HG02970 (cell line): ENCODE measurements at regions not wholly inside any gene's neighbourhood (a gene's known extent, or its start where the extent isn't known, plus 50 kb on each side); places are given as distances from the start of the nearest gene placed in this dataset.
"Not testable (repeated sequence)": the region's sequence is repeated elsewhere in the genome, so short reads cannot be mapped to it uniquely, and the experiment has no call there.

Source experiments
- ATAC-seq: cut with Tn5 transposase; IDR thresholded peaks from one replicate; pipeline ENCODE4 v1.9.1; 2021; ENCODE audit warnings: mild to moderate bottlenecking, moderate library complexity, moderate number of reproducible peaks; ENCODE audit not compliant: unreplicated experiment, low FRiP score

DNA sequence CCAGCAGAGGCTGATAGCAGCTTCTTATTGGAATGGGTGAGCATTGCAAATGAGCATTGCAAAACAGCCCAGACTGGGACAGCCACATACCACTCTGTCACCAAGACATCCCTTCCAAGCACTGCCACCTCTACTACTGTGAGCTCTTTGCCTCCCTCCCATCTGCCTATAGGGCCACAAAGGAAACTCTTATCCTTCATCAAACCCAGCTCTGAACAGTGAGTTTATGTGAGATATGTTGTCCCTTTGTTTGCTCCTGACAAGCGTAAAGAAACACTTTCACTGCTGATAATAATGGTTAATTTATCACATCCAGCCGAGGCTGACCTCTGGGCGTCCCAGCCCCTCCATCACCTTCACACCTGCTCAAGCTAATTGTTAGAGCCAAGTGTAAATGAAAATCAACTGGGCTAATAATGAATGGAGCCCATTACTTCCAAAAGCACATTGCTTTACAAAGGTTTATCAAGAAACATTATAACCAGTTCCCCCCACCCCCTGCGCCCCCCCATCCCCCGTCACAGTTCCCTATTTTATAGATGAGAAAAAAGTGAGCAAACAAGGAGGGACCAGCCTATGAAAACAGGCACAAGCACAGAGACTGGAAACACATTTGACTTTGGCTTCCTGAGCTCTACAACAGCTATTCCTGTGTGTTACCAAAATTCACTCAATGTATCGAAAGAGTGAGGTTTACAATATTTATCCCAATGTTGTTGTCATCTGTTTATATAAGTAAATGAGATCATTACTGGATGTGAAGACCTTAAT, 146.3 kb downstream of the ANXA2 start:
- no peak for ATAC-seq

DNA sequence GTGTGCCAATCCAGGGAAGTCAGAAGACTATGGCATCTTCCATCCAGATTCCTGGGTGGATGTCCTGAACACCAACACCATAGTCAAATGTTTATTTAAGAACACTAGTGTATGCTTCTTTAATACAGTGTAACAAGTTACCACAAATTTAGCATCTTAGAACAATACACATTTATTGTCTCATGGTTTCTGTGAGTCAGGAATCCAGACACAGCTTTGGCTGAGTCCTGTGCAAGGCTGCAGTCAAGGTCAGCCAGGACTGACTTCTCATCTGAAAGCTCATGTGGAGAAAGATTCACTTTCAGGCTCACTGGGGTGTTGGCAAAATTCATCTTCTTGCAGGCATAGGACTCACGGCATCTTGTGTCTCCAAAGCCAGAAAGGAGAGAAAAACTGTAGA, 143.4 kb downstream of the ANXA2 start:
- ATAC-seq: no peak

DNA sequence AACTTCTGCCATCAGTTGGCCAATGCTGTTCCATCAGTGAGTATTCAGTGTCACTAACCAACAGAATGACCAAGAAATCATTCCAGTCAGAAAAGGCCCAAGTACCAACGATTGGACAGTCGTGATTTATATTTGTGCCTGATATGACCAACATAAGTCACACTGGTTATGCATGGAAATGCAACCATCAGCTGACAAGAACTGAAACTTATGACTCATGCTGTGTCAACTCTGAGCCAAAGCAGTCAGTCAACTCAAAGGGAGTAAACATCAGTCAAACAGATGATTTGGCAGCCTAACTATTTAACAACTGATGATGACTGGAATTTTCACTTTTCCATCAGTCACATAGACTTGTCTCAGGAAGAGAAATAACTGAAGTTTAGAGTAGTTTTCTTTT, 142.4 kb downstream of the ANXA2 start:
- peak; percentile 74 for ATAC-seq

DNA sequence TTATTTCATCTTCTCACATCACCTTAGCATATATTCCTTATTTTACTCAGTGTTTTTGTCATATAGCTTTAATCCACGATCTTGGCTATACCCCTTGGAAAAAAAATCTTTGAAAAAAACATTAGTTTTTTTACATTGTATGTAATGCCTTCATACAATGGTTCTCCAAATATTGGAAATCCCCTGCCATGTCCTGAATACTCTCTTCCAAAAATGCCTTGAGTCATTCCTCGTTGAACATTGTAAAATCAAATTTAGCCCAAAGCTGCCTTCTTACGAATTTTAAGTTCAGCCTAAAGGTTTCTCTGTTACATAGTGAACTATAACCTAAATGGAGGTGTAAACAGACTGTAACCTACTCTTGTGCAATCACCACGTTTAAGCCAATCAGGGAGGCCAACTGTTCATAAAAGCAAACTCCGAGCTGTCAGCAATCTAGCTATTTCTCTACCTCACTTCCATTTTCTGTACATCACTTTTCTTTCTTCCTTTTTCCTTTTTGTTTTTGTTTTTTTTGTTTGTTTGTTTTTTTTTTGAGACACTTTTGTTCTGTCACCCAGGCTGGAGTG, 140.1 kb downstream of the ANXA2 start:
- ATAC-seq: no peak

DNA sequence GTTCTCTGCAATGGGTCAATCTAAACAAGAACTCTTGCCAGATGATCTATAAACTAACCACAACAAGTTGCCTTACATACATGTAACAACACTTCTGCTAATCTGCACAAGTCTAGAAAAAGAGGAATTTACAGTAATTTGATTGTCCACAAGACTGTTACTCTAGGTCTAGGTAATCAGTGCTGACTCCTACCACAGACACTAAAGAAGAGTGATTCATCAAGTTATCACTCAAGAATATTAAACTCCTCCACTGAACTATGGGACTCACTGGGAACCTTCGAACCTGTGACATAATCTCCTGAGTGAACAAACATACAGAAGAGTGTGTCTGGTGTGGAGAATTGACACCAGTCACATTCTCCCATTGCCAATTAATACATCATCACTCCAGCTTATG, 138.3 kb downstream of the ANXA2 start:
- no peak for ATAC-seq

DNA sequence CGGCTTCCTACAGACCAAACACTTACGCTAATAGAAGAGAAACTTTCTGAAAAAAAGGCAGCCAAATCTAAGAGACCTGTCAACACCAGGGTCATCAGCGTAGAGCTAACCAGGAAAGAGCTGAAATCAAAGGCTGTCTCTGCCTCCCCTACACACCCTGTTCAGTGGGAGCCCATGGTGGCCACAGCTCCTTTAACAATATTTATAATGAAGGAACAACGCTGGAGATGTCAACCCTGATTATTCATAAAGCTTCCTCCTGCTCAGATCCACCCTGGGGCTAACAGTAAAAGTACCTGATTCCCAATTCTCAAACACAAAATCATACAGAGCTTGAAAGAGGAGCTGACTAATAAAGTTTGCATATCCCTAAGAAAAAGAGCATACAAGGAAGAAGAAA, 133.7 kb downstream of the ANXA2 start:
- no peak for ATAC-seq

DNA sequence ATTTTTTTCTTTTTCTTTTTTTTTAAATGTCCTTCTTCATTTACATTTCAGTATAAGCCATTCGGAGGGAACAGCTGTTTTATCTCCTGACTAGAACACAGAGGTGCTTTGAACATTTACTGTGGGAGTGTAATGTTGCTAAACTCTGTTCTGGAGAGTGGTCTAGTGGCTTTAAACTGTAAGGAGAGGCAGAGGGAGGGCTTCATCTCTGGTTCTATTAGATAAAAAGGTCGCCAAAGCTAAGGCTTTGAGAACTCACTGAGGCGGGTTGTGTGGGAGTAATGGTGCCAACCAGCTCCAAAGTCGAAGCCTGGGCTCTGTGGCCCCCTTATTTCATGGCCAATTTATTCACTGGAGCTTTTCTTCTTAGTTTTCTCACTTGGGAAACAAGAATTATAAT, 133.2 kb downstream of the ANXA2 start:
- ATAC-seq: no peak

DNA sequence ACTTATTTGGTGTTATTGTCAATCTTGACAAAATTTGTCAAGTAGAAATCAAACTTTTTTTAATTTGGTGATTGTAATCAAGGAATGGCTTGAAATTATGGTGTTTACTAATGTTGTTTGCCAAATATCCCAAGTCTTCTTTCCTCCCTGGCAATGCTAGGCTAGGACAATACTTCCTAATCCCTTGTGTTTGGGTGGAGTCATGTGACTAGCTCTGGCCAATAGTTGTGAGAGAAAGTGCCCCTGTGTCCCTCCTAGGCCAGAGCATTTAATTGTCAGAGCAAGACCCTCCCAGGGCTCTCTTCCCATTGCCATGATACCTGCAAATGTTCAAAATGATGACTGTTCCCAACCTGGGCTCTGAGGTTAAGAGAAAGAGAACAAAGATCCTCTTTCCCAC, 132.7 kb downstream of the ANXA2 start:
- ATAC-seq: no peak

DNA sequence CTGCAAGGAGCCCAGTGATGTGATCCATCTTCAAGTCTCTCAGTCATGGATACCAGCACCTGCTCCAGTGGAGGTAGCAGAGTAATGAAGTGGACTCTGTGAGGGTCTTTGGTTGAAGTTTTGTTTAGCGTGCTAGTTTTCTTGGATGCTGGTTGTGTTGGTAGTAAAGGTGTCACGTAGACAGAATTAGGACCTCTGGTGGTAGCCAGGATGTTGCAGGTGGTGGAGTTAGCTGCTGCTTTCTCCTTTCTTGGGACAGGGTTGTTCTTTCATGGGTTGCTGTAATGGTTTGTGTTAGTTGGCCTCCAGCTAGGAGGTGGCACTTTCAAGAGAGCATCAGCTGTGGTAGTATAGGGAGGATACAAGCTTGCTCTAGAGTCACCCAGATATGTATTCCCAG, 125.2 kb downstream of the ANXA2 start:
- ATAC-seq: no peak

DNA sequence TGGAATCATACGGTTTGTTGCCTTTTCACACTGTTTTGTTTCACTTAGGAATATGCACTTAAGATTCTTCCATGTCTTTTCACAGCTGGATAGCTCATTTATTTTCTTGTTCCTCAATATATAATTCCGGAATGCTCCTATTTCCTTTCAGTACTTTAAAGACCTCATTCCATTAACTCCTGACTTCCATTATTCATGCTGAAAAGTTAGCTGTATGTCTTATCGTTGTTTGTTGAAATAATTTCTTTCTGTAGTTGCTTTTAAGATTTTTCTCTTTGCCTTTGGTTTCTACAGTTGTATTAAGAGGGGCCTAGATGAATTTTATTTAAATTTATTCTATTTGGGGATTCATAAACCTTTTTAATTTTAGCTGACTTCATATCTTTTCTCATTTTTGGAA, 122.2 kb downstream of the ANXA2 start:
- no peak for ATAC-seq

DNA sequence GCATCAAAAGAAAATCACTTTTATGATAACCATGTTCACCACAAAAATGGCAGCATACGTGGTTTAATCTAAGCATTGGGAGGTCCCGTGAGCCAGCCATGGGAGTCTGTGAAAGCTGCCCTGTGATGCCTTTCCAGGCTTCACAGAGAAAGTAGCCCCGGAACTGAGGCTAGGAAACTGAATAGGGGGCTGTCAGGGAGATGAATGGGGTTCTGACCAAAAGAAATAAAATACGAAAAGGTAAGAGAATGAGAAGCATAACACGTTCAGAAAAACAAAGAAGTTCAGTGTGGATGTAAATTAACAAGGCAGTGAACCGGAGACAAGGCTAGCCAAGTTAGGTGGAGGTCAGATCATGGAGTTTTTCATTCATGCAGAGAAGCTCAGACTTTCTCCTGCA, 118.9 kb downstream of the ANXA2 start:
- ATAC-seq: no peak

DNA sequence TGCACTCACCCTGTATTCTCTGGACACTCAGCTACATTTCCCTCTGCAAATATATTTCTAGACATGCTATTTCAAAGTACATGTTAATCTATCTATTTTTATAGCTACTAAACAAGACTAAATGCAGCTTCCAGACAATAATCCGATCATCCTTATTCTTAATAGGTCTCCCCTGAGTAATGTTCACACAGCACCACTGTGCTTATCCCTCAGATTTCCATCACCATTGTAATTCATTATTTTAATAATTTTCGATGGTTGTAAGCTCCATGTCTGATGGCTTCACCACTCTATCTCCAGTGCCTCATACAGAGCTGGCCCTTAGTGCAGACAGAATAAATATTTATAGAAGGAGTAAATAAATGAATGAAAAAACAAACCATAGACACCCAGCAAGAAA, 117.5 kb downstream of the ANXA2 start:
- no peak for ATAC-seq

DNA sequence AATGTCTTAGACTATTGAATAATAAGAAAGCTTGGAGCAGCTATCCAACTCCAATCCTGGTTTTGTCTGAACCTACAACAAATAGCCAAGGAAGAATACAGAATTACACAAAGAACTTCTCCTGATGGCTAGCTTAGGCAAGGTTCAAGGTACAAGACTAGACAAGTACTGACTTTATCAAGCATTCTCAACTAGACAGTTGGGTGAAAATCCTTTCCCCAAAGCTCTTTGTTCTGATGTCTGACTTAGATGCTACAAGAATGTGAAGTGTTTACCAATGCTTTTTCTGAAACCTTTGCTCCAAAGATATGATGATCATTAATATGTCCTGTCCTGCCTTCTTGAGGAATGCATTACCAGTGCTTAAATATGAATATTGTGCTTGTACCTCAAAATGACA, 113.8 kb downstream of the ANXA2 start:
- no peak for ATAC-seq

DNA sequence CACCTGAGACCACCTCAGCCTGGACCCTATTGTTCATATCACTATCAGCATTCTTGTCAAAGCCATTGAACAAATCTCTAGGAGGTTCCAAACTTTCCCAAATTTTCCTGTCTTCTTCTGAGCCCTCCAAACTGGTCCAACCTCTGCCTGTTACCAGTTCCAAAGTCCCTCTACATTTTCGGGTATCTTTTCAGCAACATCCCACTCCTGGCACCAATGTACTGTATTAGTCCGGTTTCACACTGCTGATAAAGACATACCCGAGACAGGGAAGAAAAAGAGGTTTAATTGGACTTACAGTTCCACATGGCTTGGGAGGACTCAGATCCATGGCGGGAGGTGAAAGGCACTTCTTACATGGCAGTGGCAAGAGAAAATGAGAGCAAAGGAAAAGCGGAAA, 101.9 kb downstream of the ANXA2 start:
- ATAC-seq: not testable (repeated sequence)

DNA sequence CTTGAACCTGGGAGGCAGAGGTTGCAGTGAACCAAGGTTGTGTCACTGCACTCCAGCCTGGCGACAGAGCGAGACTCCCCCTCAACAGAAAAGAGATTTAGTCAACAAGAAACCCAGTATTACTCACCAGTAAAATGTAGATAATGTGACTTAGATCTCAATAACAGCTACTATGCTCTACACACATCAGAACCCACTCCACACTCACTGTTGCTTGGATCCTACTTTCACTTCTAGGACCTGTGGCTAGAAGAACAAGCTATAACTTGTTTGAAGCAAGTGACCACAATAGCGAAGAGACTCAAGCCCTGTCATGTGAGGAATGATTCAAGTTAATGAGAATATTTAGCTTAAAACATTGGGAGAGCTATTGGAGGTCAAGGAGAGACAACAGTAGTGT, 100.7 kb downstream of the ANXA2 start:
- no peak for ATAC-seq
